Aorta (tissue), 5 donors: ENCODE measurements at regions not wholly inside any gene's neighbourhood (a gene's known extent, or its start where the extent isn't known, plus 50 kb on each side); places are given as distances from the start of the nearest gene placed in this dataset.

Experiments
- ATAC-seq: fragments of 200-7000 bp; cut with Tn5 transposase; one replicate; pipeline ENCODE4 v1.9.1; 2022; ENCODE audit warnings: moderate library complexity; ENCODE audit not compliant: low FRiP score
- DNase-seq, 2 donors: peaks; one replicate each; pipeline ENCODE4 v3.0.0-alpha.2; 2020
- H3K27ac ChIP-seq, 2 donors: one replicate each; pipeline ENCODE4 v1.5.1; 2013; ENCODE audit warnings: low read length in 2 of 2, mild to moderate bottlenecking in 2 of 2, moderate library complexity in 2 of 2, control low read depth in 1 of 2, inconsistent platforms in 1 of 2, low read depth in 1 of 2
- H3K27me3 ChIP-seq, 2 donors: one replicate each; pipeline ENCODE4 v1.6.1; 2013; ENCODE audit warnings: control low read depth in 1 of 2, low read length in 1 of 2, mild to moderate bottlenecking in 1 of 2, moderate library complexity in 1 of 2; ENCODE audit not compliant: insufficient read depth in 2 of 2, control insufficient read depth in 1 of 2
- H3K36me3 ChIP-seq, 2 donors: one replicate each; pipeline ENCODE4 v1.6.1; 2013; ENCODE audit warnings: control low read depth in 1 of 2, low read length in 1 of 2, mild to moderate bottlenecking in 1 of 2; ENCODE audit not compliant: insufficient read depth in 2 of 2, control insufficient read depth in 1 of 2
- H3K4me1 ChIP-seq, 2 donors: one replicate each; pipeline ENCODE4 v1.6.1; 2013; ENCODE audit warnings: low read length in 2 of 2, control low read depth in 1 of 2, mild to moderate bottlenecking in 1 of 2, moderate library complexity in 1 of 2; ENCODE audit not compliant: insufficient read depth in 2 of 2, control insufficient read depth in 1 of 2
- H3K4me3 ChIP-seq, 2 donors: one replicate each; pipeline ENCODE4 v1.5.1; 2013; ENCODE audit warnings: low read length in 2 of 2, control low read depth in 1 of 2, mild to moderate bottlenecking in 1 of 2
- H3K9me3 ChIP-seq: one replicate; pipeline ENCODE4 v1.6.1; 2013; ENCODE audit warnings: mild to moderate bottlenecking, low read length; ENCODE audit not compliant: control insufficient read depth
- WGBS, 2 donors: extraction: QIAGEN DNeasy Blood & Tissue Kit; methylation state at CpG; one replicate each; pipeline ENCODE4 v1.1.7; 2013; 5-methylcytosine and 5-hydroxymethylcytosine counted together
- intact Hi-C, 2 donors: fragments of 100-400 bp; cut with DNase I; formaldehyde crosslinking; loops; one replicate each; pipeline versions ENCODE4 v1.14.2 to v1.15.0; 2022
- donor health status: healthy with polysubstance abuse.
- donor health status: Bipolar disorder and iron deficiency.
- donor health status: DM: no; HTN: no; CAD: no.
- donor health status: DM: no; HTN: no; CAD: no.
- donor health status: DM: yes; HTN: yes; CAD: no.

DNA sequence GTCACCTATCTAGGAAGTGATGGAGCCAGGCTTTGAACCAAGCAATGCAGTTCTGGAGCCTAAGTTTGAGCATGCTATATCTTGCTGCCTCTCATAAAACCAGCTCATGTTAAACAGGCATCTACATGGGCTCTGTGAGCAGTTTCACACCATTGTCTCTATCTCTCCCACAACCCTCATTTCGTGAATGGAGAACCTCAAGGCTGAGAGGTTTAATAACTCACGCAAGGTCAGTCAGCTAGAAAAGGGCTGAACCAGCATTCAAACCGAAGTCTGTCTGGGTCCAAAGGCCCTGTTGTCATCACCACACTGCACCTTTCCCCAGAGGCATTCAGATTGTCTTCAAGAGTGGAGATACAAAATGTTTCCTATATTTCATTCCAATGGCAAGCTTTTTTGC, 369.2 kb downstream of the MID1IP1 start:
- H3K27ac ChIP-seq = no peak overlapping the region
- no peaks in the 10 kb centered on the region for H3K27me3 ChIP-seq
- no peak for DNase-seq
- WGBS, 2 donors = 70 to 93% methylated on average over 3 of the region's 3 CpGs
- H3K4me1 ChIP-seq = no peaks in the 10 kb centered on the region
- ATAC-seq = no peak
- no peak overlapping the region for H3K4me3 ChIP-seq
- no peaks in the 10 kb centered on the region for H3K9me3 ChIP-seq
- no peaks in the 10 kb centered on the region for H3K36me3 ChIP-seq
- intact Hi-C loops = no loop called here

DNA sequence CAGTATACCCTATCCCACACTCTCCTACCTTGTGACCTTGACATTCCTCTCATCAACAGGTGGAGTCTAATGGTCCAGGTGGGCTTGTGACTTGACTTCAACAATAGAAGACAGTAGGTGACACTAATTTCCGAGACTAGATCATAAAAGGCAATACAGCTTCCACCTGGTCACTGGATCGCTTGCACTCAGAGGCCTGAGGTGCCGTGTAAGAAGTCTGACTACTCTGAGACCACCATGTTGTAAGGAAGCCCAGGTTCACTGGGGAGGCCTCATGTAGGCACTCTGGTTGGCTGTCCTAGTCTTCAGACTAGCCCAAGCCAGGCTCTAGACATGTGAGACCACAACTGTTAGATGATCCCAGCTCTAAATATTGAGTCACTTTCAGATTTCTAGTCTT, 370.4 kb downstream of the MID1IP1 start:
- no peak for ATAC-seq
- WGBS, 2 donors = 82 to 98% methylated on average over 3 of the region's 3 CpGs

DNA sequence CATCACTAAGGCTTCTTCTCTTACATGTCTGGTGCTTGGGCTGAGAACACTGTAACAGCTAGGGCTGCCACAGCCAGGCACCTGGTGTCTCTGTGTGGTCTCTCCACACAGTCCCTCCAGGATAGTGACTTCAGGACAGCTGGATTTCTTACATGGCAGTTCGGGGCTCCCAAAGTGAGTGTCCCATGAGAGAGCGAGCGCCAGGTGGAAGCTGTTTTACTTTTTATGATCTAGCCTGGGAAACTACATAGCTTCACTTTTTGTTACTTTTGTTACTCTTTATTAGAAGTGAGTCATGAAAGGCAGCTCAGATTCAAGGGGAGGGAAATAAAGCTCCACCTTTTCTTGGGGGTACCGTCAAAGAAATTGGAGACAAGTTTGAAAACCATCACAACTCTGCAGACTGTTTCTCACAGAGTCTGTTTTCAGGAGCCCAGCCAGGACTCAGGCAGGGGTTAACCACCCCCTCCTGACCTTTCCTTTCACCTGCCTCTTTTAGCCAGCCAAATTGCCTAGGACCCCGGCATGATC, 373.0 kb downstream of the MID1IP1 start:
- Histone ChIP-seq H3K4me3 (no peak overlapping the region), H3K36me3 (no peaks in the 10 kb centered on the region), H3K9me3 (no peaks in the 10 kb centered on the region), H3K27ac (no peak overlapping the region), H3K27me3 (no peaks in the 10 kb centered on the region), H3K4me1 (no peaks in the 10 kb centered on the region)
- no peak for ATAC-seq
- no peak for DNase-seq
- WGBS, 2 donors = 59 to 74% methylated on average over 5 of the region's 5 CpGs
- intact Hi-C loops = no loop called here

More for the DNA sequence above, 370.4 kb downstream of the MID1IP1 start:
- no peak for DNase-seq
- intact Hi-C loops = no loop called here
- Histone ChIP-seq H3K27ac (no peak overlapping the region), H3K27me3 (no peaks in the 10 kb centered on the region), H3K4me3 (no peak overlapping the region), H3K9me3 (no peaks in the 10 kb centered on the region), H3K4me1 (no peaks in the 10 kb centered on the region), H3K36me3 (no peaks in the 10 kb centered on the region)

DNA sequence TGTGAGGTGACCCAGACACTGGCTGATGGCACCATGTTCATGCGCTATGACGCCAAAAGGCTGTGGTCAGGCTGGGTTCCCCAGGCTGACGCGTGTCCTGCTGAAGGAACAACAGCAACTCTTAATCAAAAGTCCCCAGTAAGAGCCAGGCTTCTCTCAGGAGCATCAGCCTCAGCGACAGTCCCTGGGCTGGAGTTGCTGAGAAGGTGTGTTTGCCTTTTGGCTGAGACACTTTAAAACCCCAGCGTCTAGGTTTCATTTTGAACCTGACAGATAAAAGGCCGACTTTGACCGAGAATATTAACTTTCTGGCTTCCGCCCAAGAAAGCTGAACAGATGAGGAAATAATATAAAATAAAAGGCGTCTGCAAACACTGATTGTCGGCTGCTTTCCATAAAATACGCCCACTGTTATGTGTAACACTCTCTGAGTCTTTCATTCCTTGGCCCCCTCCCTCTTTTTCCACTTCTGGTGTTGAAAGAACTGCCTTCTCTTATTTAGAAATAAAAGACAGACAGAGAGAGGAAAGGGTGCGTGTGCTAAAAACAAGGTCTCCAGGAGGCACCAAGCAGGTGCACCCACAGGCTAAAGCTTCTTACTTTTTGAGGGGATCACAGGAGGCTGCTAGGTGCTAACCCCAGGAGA, 373.6 kb downstream of the MID1IP1 start:
- H3K27ac ChIP-seq = no peak overlapping the region
- H3K9me3 ChIP-seq = no peaks in the 10 kb centered on the region
- WGBS, 2 donors = 11 to 45% methylated on average over 13 of the region's 13 CpGs
- peak in 1 of 2 donors; percentile 60 for DNase-seq
- no peak for ATAC-seq
- H3K4me3 ChIP-seq = no peak overlapping the region
- no peaks in the 10 kb centered on the region for H3K4me1 ChIP-seq
- H3K36me3 ChIP-seq = no peaks in the 10 kb centered on the region
- no peaks in the 10 kb centered on the region for H3K27me3 ChIP-seq
- intact Hi-C loops = no loop called here

DNA sequence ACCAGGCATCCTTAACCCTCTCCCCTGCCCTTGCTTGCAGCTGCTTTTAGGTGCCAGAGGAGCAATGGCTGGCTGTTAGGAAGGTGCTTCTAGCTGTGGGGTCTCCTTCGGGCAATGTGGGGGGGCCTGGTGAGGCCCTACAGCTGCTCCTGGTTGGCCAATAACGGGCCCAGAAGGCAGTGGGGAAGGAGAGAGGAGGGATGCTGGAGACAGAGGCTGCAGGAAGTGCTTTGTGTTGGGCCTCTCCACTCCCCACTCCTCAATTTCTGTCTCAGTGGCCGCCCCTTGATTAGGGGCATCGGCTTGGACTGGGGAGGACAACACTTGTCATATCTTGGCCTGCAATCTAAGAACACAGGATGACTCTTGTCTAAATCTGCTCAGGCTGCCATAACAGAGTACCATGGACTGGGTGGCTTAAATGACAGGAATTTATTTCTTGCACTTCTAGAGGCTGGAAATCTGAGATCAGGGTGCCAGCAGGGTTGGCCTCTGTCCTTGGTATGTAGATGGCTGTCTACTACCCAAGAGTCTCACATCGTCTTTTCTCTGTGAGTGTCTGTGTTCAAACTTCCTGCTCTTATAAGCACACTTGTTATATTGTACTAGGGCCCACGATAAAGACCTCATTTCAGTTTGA, 374.3 kb downstream of the MID1IP1 start:
- 62 to 64% methylated on average over 6 of the region's 6 CpGs for WGBS, 2 donors
- Histone ChIP-seq H3K9me3 (no peaks in the 10 kb centered on the region), H3K27me3 (no peaks in the 10 kb centered on the region), H3K27ac (no peak overlapping the region), H3K4me1 (no peaks in the 10 kb centered on the region), H3K4me3 (no peak overlapping the region), H3K36me3 (no peaks in the 10 kb centered on the region)
- DNase-seq (no peak), ATAC-seq (peak; percentile 36)
- intact Hi-C loops = no loop called here

DNA sequence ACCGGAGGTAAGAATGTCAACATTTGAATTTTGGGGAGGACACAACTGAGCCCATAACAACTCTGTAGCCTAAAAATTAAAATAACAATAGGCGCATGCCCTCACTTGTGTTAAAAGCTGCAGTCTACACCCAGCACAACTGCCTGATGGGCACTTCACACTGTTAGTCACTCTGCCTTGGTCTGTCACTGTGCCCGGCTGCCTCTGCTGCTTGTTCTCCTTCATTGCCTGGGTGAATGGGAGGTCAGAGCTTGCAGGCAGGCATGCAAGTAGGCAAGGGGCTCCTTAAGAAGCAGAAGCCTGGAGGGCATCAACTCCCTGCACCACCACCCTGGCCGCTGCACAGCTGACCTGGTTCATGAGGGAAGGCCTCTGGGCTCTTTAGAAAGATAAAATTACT, 374.8 kb downstream of the MID1IP1 start:
- H3K9me3 ChIP-seq = no peaks in the 10 kb centered on the region
- 72 to 87% methylated on average over 4 of the region's 4 CpGs for WGBS, 2 donors
- no peaks in the 10 kb centered on the region for H3K36me3 ChIP-seq
- no peak overlapping the region for H3K4me3 ChIP-seq
- H3K27me3 ChIP-seq = no peaks in the 10 kb centered on the region
- DNase-seq = no peak
- no peak overlapping the region for H3K27ac ChIP-seq
- no peak for ATAC-seq
- intact Hi-C loops = no loop called here
- no peaks in the 10 kb centered on the region for H3K4me1 ChIP-seq

DNA sequence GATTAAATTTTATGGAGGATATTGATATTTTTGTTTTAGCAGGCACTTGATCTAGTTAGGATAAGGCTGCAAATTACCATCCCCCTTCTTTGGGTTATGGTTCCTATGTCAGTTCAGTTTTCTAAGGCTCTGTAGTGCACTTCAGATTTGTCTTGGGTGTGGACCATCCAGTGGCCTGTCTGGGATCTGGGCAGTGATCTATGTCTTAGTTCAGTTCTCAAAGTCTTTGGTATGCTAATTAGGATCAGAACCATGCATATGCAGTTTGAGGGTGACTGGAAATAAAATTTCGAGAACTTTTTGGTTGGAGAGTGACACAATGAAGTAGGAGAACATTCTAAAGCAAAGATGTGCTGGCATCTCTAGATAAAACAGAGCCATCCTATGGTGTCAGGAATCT, 388.2 kb downstream of the MID1IP1 start:
- intact Hi-C loops = no loop called here
- WGBS, 2 donors = 75 to 83% methylated on average over 1 of the region's 1 CpG
- ATAC-seq (no peak), DNase-seq (no peak)
- no peaks in the 10 kb centered on the region for H3K27me3 ChIP-seq
- H3K4me1 ChIP-seq = no peaks in the 10 kb centered on the region
- H3K4me3 ChIP-seq = no peak overlapping the region
- H3K36me3 ChIP-seq = no peaks in the 10 kb centered on the region
- H3K9me3 ChIP-seq = no peaks in the 10 kb centered on the region
- no peak overlapping the region for H3K27ac ChIP-seq

DNA sequence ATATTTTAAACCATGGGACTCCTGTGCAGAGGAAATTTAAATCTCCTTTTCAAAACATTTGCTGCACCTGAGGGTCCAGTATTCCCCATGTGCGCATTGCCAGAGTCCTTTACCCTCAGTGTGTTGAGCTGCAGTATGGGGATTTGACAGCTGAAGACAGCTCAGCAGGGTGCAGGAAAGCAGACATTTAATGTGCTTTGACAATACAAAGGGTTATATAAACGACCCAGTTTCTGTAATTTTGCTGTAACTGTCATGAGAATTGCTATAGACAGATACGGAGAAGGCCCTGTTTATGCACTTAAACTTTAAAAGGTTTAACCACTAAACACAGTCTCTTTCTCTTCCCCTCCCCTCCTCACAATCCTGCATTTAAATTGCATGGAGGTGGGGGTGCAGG, 393.4 kb downstream of the MID1IP1 start:
- Histone ChIP-seq H3K36me3 (no peaks in the 10 kb centered on the region), H3K27me3 (no peaks in the 10 kb centered on the region), H3K9me3 (no peaks in the 10 kb centered on the region), H3K4me1 (no peaks in the 10 kb centered on the region), H3K4me3 (no peak overlapping the region), H3K27ac (no peak overlapping the region)
- DNase-seq = no peak
- WGBS, 2 donors = 40 to 52% methylated on average over 3 of the region's 3 CpGs
- ATAC-seq = no peak
- intact Hi-C loops = no loop called here

DNA sequence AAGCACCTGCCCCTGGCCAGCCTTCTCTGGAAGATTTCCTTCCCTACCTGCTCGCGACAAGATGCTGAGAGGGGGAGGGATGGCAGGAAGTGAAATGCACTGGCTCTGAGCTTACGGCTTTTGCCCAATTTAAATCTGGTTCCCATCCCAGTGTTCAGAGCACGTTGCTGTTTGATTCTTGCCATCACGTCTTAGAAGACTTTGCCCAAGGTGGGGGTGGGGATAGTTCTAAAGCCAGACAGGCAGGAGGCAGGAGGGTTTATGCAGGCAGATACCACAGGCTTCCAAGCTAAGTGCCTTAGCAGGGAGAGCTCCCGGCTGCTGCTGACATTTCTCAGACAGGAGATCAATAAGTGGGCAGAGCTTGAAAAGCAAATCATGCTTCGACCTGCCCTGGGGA, 393.9 kb downstream of the MID1IP1 start:
- ATAC-seq = no peak
- no peaks in the 10 kb centered on the region for H3K27me3 ChIP-seq
- WGBS, 2 donors = 5 to 13% methylated on average over 7 of the region's 7 CpGs
- no peaks in the 10 kb centered on the region for H3K36me3 ChIP-seq
- intact Hi-C loops = no loop called here
- no peaks in the 10 kb centered on the region for H3K4me1 ChIP-seq
- no peak overlapping the region for H3K27ac ChIP-seq
- no peaks in the 10 kb centered on the region for H3K9me3 ChIP-seq
- no peak for DNase-seq
- no peak overlapping the region for H3K4me3 ChIP-seq
